Stimulated activated CD8-positive, alpha-beta memory T cell treated with anti-CD3 and anti-CD28 coated beads, Interleukin-12 subunit alpha, Interleukin-12 subunit beta, amount 100 ng/mL, for 1 hour (primary cell): ENCODE measurements at regions not wholly inside any gene's neighbourhood (a gene's known extent, or its start where the extent isn't known, plus 50 kb on each side); places are given as distances from the start of the nearest gene placed in this dataset.

Experiments
- DNase-seq: peaks from one replicate; pipeline ENCODE4 v3.0.0-alpha.2; 2020; ENCODE audit warnings: low read depth

DNA sequence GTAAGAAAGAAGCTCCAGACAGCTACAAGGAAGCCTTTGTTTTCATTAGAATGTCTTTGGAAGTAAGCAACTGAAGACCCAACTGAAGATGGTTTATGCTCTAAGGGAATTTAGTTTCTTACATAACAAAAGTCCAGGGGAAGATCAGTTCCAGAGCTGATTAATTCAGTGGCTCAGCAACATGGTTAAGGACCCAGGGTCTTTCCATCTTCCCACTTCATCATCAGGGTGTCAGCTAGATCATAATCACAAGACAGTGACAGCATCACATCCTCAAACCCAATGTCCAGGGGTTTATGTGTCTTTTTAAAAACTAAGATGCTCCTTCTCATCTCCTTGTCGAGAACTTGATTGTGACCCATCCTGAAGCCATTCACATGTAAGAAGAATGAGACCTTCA lies 119.7 kb upstream of the PRDM1 start:
- no peak for DNase-seq

- DNase-seq: no peak
Measured at GRCh38 chr6:105964979-105965760, 121.0 kb upstream of the PRDM1 start.

- DNase-seq: no peak
Measured at GRCh38 chr6:105954148-105954547, 132.0 kb upstream of the PRDM1 start.

DNA sequence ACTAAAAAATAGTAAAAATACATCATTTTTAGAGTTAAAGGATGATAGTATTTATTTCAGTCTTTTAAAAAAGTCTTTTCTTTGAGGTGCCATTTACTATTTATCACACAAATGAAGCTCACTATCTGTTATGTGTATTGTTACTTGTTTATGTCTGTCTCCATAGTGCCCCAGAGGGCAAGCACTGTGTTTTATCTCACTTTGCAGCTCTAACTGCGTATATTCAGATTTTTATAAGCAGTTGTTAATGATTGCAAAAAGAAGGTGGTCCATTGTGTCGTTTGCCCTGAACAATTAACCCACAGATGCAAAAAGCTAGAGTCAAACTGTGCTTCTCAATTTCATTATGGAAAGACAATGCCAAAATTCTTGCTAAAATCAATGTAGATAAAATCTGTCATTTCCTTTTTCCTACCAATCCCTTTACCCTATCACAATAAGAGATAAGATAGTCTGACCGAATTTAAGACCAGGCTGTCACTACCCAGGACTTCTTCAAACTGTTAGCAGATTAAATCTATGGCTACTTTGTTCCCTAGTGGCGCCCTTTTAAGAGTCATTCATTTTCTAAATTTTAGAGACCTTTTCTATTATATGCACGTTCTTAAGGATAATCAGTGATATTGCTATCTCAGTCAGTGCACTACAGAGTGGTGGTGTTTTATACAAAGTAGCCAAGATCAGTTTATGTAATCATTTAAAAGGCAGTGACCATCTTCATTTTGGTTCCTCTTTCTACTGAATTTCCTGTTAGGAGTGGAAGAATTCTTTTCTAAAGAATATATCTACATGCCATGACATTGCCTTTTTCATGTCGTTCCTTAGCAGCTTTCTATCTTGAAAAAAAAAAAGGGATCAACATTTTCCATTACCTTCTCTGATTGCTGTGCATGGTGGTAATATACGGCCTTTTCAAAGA lies 133.1 kb upstream of the PRDM1 start:
- no peak for DNase-seq

DNA sequence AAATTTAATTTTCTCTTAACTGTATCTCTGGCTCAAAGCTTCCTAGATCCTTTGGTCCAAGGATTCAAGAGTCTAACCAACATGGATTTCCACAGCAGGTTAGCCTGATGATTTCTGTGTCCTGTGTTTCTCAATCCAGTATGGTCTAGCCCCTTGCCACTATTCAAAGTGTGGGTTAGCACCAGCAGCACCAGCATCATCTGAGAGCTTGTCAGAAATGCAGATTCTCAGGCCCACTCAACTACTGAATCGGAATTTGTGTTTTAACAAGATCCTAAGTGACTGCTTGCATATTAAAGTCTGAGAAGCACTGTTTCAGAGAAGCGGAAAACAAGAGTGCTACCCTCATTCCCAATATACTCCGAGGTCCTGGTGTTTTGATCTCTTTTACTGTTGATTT lies 133.8 kb upstream of the PRDM1 start:
- no peak for DNase-seq

- no peak for DNase-seq
Measured at GRCh38 chr6:105951322-105951721, 134.8 kb upstream of the PRDM1 start.

DNA sequence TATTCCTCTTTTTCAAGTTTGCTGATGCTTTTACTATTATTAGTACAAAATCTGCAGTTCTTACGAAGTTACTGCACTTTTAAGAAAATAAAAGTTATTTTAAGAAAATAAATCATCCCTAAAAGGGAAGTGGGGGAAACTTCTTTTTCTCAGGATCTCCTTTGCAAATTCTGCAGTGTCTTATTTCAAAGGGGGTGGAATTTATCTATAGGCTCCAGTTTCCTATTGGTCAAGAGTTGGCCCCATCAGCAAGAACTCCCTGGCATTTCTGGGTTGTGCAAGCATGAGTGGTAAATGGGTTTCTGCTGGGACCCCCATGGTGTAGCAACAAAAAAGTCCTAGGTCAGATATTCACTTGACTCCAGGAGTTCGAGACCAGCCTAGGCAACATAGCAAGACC lies 136.3 kb upstream of the PRDM1 start:
- DNase-seq: no peak

- DNase-seq: no peak
Measured at GRCh38 chr6:105943514-105943913, 142.6 kb upstream of the PRDM1 start.

DNA sequence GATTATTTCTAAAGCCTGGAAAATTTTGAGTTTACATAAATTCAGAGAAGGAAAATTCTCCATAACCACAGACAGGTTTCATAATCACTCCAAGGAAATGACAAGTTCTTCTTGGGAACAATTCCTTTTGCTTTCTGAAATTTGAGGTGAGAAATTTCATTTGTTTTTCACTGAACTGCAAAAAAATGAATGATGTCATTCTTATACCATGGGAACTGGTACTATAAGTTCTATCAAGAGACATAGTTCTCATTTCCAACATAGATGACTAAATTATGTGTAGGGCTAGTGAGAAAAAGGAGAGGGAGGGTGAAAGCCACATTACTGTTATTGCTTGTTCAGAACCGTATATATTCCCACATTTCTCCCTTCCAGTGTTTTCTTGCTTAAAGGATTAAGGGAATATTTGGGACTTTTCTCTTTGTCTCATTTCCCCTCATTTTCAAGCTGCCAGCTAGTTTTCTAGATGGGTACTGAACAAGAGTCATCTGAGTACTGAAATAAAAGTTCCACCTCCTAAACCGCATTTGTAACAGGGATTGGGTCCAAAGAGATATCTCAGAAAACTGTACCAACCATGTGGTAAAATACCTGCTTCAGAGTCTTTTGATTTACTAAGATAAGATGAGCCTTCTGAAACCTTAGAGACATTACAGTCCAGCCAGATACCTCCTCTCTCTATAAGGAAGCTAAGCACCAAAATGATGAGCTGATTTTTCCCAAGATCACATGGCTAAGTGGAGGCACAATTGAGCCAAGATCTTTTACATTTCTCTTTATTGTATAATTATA lies 144.3 kb upstream of the PRDM1 start:
- DNase-seq: no peak

DNA sequence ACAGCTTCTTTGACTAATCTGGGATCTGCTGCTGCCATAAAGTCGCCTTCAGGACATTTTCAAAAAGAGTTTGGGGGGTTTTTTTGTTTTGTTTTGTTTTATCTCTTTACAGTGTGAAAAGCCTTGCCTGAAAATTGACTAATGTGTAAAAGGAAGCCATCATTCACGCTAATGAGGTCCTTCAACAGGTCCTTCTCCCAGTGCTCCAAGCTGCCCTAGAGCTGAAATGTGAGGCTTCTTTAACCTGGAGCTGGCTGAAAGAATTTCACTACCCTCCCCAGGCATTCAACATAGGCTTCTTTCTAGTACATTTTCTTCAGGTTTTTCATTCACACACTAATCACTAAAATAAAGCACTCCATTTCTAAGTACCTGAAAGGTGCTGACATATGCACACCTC lies 145.1 kb upstream of the PRDM1 start:
- no peak for DNase-seq

DNA sequence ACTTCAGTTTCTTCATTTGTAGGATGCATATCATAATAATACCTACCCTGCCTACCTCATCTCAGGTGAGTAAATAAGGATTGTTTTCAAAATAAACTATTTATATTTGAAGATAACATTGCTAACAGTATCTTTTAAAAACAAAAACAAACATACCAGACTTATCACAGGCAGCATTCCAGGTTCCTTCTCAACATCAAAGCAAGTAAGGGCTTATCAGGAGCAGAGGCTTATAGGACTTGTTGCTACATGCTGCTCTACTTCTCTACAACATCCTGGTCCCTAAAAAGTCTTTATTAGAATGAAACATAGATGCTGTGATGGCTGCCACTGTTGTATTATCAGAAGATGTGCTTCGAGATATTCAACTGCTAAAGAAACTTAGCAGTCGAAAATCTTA lies 149.2 kb upstream of the PRDM1 start:
- DNase-seq: no peak

DNA sequence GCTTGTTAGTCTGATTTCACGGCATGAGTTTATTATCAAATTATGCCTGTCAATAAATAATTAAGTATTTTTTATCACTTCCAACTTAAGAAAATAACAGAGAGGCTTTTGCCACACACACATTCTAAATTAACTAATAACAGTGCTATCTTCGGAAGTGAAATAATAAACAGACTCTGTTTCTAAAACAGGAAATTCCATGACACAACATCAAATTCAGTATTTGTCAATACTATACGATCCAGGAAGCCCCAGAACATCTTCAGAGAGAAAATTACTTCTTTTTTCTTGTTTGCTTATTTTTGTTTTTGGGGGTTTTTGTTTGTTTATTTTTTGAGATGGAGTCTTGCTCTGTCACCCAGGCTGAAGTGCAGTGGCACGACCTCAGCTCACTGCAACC lies 150.7 kb upstream of the PRDM1 start:
- DNase-seq: no peak

- DNase-seq: no peak
Measured at GRCh38 chr6:105934708-105935107, 151.4 kb upstream of the PRDM1 start.

DNA sequence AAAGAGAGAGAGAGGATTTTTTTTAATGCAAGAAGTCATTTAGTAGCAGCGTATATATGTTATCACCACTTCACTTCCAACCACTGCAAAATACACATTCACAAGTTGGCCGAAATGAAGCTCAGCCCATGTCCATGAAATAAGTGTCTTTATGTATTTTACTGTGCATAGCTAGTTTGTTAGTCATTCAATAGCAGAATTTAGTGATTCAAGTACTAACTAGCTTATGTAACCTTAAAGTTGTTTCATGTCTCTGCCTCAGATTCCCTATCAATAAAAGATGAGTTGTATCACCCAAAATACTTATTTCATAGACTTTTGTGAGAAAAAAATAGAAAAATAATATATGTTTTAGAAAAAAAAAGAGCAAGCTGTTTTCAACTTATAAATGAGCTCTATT lies 153.7 kb upstream of the PRDM1 start:
- DNase-seq: no peak

DNA sequence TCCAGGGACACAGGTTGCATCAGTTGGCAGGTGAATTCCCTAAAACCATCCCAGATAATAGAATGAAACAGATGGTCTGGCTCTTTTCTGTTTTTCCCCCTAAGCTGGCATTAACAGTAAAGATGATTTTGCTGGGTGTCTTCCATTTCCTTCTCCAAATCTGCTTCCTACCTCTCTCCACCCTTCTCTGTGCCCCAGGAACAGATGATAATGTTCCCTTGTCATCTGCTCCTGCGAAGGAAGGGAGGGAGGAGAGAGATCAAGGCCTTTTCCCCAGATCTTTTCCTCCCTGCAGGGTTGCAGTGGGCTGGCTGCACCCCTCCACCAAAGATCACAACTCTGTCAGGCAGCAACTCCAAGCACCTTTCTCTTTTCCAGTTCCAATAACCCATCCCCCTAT lies 156.5 kb upstream of the PRDM1 start:
- no peak for DNase-seq

DNA sequence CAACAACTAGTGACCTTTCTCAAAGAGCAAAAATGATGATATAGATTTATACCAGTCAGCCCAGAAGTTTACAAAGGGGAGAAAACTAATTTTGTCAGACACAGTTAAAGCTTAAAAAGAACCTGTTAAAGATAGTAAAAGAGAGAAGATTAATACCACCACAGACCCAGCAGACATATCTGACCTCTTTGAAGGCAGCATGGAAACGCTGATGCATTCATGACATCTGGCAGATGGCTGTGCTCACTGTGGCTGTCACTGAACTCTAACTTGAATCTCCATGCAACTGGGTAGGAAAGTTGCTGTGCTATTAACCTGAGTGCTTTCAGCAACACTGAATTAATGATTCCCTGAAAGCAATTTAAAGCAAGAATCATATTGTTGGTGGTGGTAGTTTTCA lies 159.8 kb upstream of the PRDM1 start:
- no peak for DNase-seq

GRCh38 chr6:105925706-105926105 lies 160.4 kb upstream of the PRDM1 start:
- DNase-seq: no peak

GRCh38 chr6:105921781-105922180 lies 164.4 kb upstream of the PRDM1 start:
- no peak for DNase-seq

GRCh38 chr6:105920071-105920470 lies 166.1 kb upstream of the PRDM1 start:
- DNase-seq: no peak

DNA sequence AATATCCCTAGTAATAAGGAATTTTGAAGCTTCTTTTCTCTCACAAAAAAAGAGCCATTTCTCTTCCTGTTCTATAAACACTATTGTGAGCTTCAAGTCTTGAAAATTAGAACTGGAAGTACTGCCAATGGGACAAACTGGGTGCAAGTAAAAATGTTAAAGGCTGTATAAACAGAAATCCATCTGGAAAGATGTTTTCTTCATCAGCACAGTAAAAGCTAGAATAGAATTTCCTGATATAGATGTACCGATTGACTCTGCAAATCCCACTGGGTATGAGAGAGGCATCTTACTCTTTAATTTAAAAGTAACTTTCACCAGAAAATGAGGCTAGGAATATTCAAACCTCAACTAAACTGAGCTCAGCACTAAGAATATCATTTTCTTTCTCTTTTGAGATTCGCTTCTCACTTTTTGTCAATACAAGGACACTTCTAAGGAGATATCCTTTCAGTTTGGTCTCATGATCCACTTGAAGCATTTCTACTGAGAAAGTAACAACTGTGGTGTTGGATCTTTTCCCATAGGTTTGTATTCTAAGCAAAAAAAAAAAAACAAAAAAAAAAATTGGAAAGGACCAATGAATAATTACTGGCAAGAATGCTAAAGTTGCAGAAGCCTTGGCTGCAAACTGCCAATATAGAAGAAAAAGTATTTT lies 169.0 kb upstream of the PRDM1 start:
- no peak for DNase-seq

DNA sequence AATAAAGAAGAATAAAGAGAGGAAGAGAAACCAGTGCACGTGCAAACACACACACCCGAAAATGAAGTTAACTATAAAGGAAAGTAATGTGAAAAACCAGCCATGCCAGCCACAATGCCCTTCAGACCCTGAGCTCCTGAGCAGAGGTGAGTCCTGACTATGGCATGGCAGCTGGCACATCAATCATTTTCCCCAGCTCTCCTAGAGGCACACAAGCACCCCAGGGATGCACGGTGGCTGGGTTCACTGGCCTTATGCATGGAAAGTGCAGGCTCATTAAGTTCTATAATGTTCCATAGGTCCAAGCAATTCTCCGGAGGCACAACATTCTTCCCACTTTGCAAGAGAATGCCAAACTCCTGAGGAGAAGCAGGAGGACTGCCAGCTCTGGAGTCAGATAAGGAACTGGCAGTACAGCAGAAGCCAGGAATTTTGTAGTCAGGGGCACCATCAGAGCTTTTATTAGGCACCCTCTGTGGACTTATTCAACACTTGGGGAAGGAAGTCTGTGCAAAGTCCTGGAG lies 175.0 kb upstream of the PRDM1 start:
- no peak for DNase-seq

DNA sequence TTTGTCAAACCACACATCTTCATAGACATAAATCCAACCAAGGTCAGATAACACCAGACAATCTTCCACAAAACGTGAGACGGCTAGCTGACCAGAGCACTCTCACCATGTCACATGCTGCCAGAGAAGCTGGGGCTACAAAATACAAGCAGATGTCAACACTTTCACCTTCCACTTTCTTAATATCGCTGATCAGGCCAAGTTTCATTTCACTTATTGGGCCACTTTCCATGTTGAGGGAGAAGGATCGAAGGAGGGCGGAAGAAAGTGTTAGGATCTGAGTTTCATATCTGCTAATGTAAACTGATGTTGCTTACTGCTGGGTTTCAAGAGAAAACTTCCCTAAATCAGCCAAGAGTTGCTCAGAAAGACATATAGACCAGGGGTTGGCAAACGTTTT lies 177.0 kb upstream of the PRDM1 start:
- DNase-seq: no peak
